Left ventricle myocardium inferior (tissue), 1 donor: ENCODE measurements at regions not wholly inside any gene's neighbourhood (a gene's known extent, or its start where the extent isn't known, plus 50 kb on each side); places are given as distances from the start of the nearest gene placed in this dataset.

Source experiments
- DNase-seq: peaks from one replicate; pipeline ENCODE4 v3.0.0-alpha.2; 2020
- H3K27ac ChIP-seq: fragments of 200-600 bp; replicated peaks from 2 replicates; pipeline ENCODE4 v1.8.0; 2021
- H3K27me3 ChIP-seq: fragments of 200-600 bp; 2 replicates; pipeline ENCODE4 v1.8.0; 2021; ENCODE audit warnings: low read depth
- H3K36me3 ChIP-seq: fragments of 200-600 bp; 2 replicates; pipeline ENCODE4 v1.8.0; 2021
- H3K4me1 ChIP-seq: fragments of 200-600 bp; 2 replicates; pipeline ENCODE4 v1.8.0; 2021
- H3K4me3 ChIP-seq: fragments of 200-600 bp; 2 replicates; pipeline ENCODE4 v1.8.0; 2021; ENCODE audit warnings: mild to moderate bottlenecking, moderate library complexity
- H3K9me3 ChIP-seq: fragments of 200-600 bp; replicated peaks from 2 replicates; pipeline ENCODE4 v1.8.0; 2021
- CTCF ChIP-seq: fragments of 200-600 bp; IDR thresholded peaks from 2 replicates; pipeline ENCODE4 v1.8.0; 2021; ENCODE audit warnings: antibody characterized with exemption, mild to moderate bottlenecking, borderline replicate concordance
- intact Hi-C: fragments of 100-400 bp; cut with micrococcal nuclease; formaldehyde crosslinking; loops from one replicate; pipeline ENCODE4 v1.11.0; 2022
- donor health status: DM: no; HTN: yes; CAD: no; lungs with severe emphysema.

- Histone ChIP-seq H3K27me3 (peaks cover 17% of the 10 kb centered on the region), H3K4me3 (no peak overlapping the region), H3K4me1 (no peaks in the 10 kb centered on the region), H3K9me3 (no peaks in the 10 kb centered on the region), H3K27ac (no peak overlapping the region), H3K36me3 (no peaks in the 10 kb centered on the region)
- no peak for DNase-seq
- intact Hi-C loops, result no loop called here
- no peak for TF ChIP-seq CTCF
Measured at GRCh38 chr17:72392056-72393010, 271.5 kb downstream of the SOX9 start.

- Histone ChIP-seq H3K27me3 (peaks cover 23% of the 10 kb centered on the region), H3K36me3 (no peaks in the 10 kb centered on the region), H3K4me1 (no peaks in the 10 kb centered on the region), H3K4me3 (no peak overlapping the region), H3K27ac (no peak overlapping the region), H3K9me3 (no peaks in the 10 kb centered on the region)
- intact Hi-C loops, result no loop called here
- DNase-seq, result no peak
- no peak for TF ChIP-seq CTCF
Measured at GRCh38 chr17:72393553-72393952, 272.7 kb downstream of the SOX9 start.

GRCh38 chr17:72394531-72394930, 273.7 kb downstream of the SOX9 start:
- H3K36me3 ChIP-seq, result no peaks in the 10 kb centered on the region
- no peak for DNase-seq
- H3K27ac ChIP-seq, result no peak overlapping the region
- H3K9me3 ChIP-seq, result no peaks in the 10 kb centered on the region
- no peaks in the 10 kb centered on the region for H3K4me1 ChIP-seq
- intact Hi-C loops, result no loop called here
- TF ChIP-seq CTCF, result no peak
- H3K27me3 ChIP-seq, result peaks cover 30% of the 10 kb centered on the region
- H3K4me3 ChIP-seq, result no peak overlapping the region

GRCh38 chr17:72396121-72396520, 275.3 kb downstream of the SOX9 start:
- no peak for TF ChIP-seq CTCF
- H3K36me3 ChIP-seq, result no peaks in the 10 kb centered on the region
- H3K27me3 ChIP-seq, result peaks cover 33% of the 10 kb centered on the region
- no peak for DNase-seq
- no peak overlapping the region for H3K27ac ChIP-seq
- H3K4me1 ChIP-seq, result no peaks in the 10 kb centered on the region
- intact Hi-C loops, result no loop called here
- H3K4me3 ChIP-seq, result no peak overlapping the region
- no peaks in the 10 kb centered on the region for H3K9me3 ChIP-seq

- H3K9me3 ChIP-seq, result no peaks in the 10 kb centered on the region
- no peaks in the 10 kb centered on the region for H3K4me1 ChIP-seq
- DNase-seq, result no peak
- H3K27ac ChIP-seq, result no peak overlapping the region
- intact Hi-C loops, result no loop called here
- H3K27me3 ChIP-seq, result peaks cover 27% of the 10 kb centered on the region
- TF ChIP-seq CTCF, result no peak
- no peak overlapping the region for H3K4me3 ChIP-seq
- no peaks in the 10 kb centered on the region for H3K36me3 ChIP-seq
Measured at GRCh38 chr17:72397223-72397667, 276.4 kb downstream of the SOX9 start.
